ENCODE measurements at regions not wholly inside any gene's neighbourhood (a gene's known extent, or its start where the extent isn't known, plus 50 kb on each side); places are given as distances from the start of the nearest gene placed in this dataset.

DNA sequence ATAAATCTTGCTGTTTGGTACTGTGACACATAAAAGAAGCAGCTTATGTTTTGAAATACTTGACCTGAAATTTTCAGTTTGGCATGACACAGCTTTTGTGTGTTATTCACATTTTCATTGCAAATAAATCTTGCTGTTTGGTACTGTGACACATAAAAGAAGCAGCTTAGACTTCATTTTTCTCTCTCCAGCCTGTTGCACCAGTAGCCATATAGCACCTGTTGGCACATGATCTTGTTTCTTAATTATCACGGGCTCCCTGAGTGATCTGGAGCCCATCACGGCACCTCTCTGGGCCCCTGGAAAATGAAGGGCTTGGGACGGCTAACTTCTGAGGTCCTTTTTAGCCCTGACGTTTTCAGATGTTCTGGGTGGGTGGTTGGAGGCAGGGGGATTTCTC lies 77.4 kb upstream of the SLCO3A1 start (continued):
- TF ChIP-seq, protein P1, sequence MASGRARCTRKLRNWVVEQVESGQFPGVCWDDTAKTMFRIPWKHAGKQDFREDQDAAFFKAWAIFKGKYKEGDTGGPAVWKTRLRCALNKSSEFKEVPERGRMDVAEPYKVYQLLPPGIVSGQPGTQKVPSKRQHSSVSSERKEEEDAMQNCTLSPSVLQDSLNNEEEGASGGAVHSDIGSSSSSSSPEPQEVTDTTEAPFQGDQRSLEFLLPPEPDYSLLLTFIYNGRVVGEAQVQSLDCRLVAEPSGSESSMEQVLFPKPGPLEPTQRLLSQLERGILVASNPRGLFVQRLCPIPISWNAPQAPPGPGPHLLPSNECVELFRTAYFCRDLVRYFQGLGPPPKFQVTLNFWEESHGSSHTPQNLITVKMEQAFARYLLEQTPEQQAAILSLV (tag; IDR thresholded peaks at IDR 0.05) = no peak
- TF ChIP-seq ZNF507 (tag; conservative IDR thresholded peaks at IDR 0.05) = no peak
- TF ChIP-seq MXI1 (IDR thresholded peaks at IDR 0.05; ENCODE audit: low read depth, low read length) = no peak
- TF ChIP-seq BMI1 (IDR thresholded peaks at IDR 0.05; ENCODE audit: low read length) = no peak

DNA sequence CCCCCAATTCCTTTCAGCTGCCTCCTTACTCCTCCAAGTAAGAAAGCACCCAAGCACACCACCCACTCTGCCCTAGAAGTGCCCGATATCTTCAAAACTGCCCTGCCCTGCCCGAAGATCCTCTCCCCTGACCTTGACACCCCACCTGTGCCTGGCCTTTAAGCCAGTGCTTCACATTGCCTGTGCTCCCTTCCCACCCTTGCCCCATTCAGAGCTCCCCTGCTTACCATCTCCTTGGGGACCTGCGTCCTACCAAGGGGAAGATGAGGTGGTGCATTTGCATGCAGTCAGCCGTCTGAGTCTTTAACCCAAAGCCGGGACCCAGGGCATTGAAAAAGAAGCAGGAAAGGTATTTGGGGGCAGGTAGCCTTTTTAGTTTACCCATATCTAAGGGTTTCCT lies 73.5 kb upstream of the SLCO3A1 start:
- Histone ChIP-seq H3K9me1 (ENCODE audit: control insufficient read depth, insufficient read depth, low read length) (no peaks in the 10 kb centered on the region), H3K27ac (ENCODE audit: extremely low read depth, low read depth, low read length) (no peak overlapping the region), H4K20me1 (replicated peaks; ENCODE audit: control insufficient read depth, insufficient read depth, low read length) (no peaks in the 10 kb centered on the region), H3K36me3 (ENCODE audit: control insufficient read depth, insufficient read depth, low read length) (no peaks in the 10 kb centered on the region), H3K9me3 (replicated peaks; ENCODE audit: control insufficient read depth, insufficient read depth, low read depth, low read length) (no peaks in the 10 kb centered on the region), H3K27me3 (ENCODE audit: control insufficient read depth in 2 of 2, insufficient read depth in 2 of 2, low read length in 2 of 2) (peaks cover 0 to 3% of the 10 kb centered on the region in 2 experiments; a peak in 1 of 5 replicates), H3K4me2 (ENCODE audit: insufficient read depth, low read length) (no peak overlapping the region), H3K79me2 (ENCODE audit: control insufficient read depth, insufficient read depth, low read length) (no peaks in the 10 kb centered on the region), H2AFZ (ENCODE audit: low read depth, low read length) (no peak overlapping the region), H3K4me3 (no peak overlapping the region), H3K4me1 (replicated peaks in 1 of 2; ENCODE audit: control insufficient read depth in 2 of 2, insufficient read depth in 2 of 2, low read length in 2 of 2) (no peaks in the 10 kb centered on the region), H3K9ac (ENCODE audit: insufficient read depth in 1 of 2, low read depth in 2 of 2, low read length in 2 of 2) (no peak overlapping the region)
- FAIRE-seq = no peak
- in situ Hi-C loops (cut with MboI) = no loop called here
- ChIA-PET POLR2A (no interaction called here), CTCF (ENCODE audit: low intra/inter-chr PET ratio) (no interaction called here)
- intact Hi-C loops (cut with micrococcal nuclease) = no loop called here
- BruUV-seq (replicated peaks) = no TSS peak
- DNase-seq (ENCODE audit: extremely low read depth in 1 of 4, low spot score in 3 of 4) = no peak
- no peak for ATAC-seq
- WGBS (ENCODE audit: insufficient coverage, low coverage, missing lambda C conversion rate) = 4% methylated on average over 5 of the region's 5 CpGs
- TF ChIP-seq, protein P2, sequence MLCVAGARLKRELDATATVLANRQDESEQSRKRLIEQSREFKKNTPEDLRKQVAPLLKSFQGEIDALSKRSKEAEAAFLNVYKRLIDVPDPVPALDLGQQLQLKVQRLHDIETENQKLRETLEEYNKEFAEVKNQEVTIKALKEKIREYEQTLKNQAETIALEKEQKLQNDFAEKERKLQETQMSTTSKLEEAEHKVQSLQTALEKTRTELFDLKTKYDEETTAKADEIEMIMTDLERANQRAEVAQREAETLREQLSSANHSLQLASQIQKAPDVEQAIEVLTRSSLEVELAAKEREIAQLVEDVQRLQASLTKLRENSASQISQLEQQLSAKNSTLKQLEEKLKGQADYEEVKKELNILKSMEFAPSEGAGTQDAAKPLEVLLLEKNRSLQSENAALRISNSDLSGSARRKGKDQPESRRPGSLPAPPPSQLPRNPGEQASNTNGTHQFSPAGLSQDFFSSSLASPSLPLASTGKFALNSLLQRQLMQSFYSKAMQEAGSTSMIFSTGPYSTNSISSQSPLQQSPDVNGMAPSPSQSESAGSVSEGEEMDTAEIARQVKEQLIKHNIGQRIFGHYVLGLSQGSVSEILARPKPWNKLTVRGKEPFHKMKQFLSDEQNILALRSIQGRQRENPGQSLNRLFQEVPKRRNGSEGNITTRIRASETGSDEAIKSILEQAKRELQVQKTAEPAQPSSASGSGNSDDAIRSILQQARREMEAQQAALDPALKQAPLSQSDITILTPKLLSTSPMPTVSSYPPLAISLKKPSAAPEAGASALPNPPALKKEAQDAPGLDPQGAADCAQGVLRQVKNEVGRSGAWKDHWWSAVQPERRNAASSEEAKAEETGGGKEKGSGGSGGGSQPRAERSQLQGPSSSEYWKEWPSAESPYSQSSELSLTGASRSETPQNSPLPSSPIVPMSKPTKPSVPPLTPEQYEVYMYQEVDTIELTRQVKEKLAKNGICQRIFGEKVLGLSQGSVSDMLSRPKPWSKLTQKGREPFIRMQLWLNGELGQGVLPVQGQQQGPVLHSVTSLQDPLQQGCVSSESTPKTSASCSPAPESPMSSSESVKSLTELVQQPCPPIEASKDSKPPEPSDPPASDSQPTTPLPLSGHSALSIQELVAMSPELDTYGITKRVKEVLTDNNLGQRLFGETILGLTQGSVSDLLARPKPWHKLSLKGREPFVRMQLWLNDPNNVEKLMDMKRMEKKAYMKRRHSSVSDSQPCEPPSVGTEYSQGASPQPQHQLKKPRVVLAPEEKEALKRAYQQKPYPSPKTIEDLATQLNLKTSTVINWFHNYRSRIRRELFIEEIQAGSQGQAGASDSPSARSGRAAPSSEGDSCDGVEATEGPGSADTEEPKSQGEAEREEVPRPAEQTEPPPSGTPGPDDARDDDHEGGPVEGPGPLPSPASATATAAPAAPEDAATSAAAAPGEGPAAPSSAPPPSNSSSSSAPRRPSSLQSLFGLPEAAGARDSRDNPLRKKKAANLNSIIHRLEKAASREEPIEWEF (CRISPR knock-in tag; IDR thresholded peaks at IDR 0.05) = no peak
- no peak for TF ChIP-seq CCAR2 (IDR thresholded peaks at IDR 0.05; ENCODE audit: low read depth, low read length)
- TF ChIP-seq ZNF347 (CRISPR knock-in tag; IDR thresholded peaks at IDR 0.05; ENCODE audit: low read depth) = no peak
- TF ChIP-seq CC2D1A (IDR thresholded peaks at IDR 0.05) = no peak
- no peak for TF ChIP-seq HNRNPK (IDR thresholded peaks at IDR 0.05; ENCODE audit: low read depth, low read length, poor library complexity, severe bottlenecking)
- TF ChIP-seq ZNF830 (CRISPR knock-in tag; IDR thresholded peaks at IDR 0.05) = no peak
- no peak for TF ChIP-seq ZBTB17 (CRISPR knock-in tag; IDR thresholded peaks at IDR 0.05)
- no peak for TF ChIP-seq RBM34 (IDR thresholded peaks at IDR 0.05; ENCODE audit: borderline replicate concordance, insufficient read depth, low read length)
- TF ChIP-seq ATF1 (CRISPR knock-in tag; IDR thresholded peaks at IDR 0.05) = no peak
- no peak for TF ChIP-seq ATF1 (tag; IDR thresholded peaks at IDR 0.05)
- TF ChIP-seq, protein P3, sequence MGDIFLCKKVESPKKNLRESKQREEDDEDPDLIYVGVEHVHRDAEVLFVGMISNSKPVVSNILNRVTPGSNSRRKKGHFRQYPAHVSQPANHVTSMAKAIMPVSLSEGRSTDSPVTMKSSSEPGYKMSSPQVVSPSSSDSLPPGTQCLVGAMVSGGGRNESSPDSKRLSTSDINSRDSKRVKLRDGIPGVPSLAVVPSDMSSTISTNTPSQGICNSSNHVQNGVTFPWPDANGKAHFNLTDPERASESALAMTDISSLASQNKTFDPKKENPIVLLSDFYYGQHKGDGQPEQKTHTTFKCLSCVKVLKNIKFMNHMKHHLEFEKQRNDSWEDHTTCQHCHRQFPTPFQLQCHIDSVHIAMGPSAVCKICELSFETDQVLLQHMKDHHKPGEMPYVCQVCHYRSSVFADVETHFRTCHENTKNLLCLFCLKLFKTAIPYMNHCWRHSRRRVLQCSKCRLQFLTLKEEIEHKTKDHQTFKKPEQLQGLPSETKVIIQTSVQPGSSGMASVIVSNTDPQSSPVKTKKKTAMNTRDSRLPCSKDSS (IDR thresholded peaks at IDR 0.05; ENCODE audit: low read depth, partially characterized antibody) = no peak
- TF ChIP-seq MCM5 (IDR thresholded peaks at IDR 0.05; ENCODE audit: low read depth) = no peak
- no peak for TF ChIP-seq PCBP2 (IDR thresholded peaks at IDR 0.05; ENCODE audit: low read depth, low read length, poor library complexity, severe bottlenecking)
